Cardiac muscle cell (in vitro differentiated cells and primary cell): ENCODE measurements at regions not wholly inside any gene's neighbourhood (a gene's known extent, or its start where the extent isn't known, plus 50 kb on each side); places are given as distances from the start of the nearest gene placed in this dataset.
A peak's percentile ranks its signal among the peaks of the same experiment; 100 is the strongest.

Source experiments
- DNase-seq, 2 donors: peaks; one replicate each; pipeline versions ENCODE4 v3.0.0 to v3.0.0-alpha.2; 2010 to 2017; ENCODE audit warnings: low read depth in 1 of 2, low spot score in 1 of 2
- H3K27ac ChIP-seq: fragments of 200-600 bp; sonication (generic); 2 replicates; pipeline ENCODE4 v1.5.1; 2016
- H3K27me3 ChIP-seq: fragments of 200-600 bp; sonication (generic); 2 replicates; pipeline ENCODE4 v1.6.0; 2016; ENCODE audit warnings: control low read depth
- H3K36me3 ChIP-seq: fragments of 200-600 bp; sonication (generic); 2 replicates; pipeline ENCODE4 v1.5.1; 2016; ENCODE audit warnings: control low read depth
- H3K4me1 ChIP-seq: fragments of 200-600 bp; sonication (generic); 2 replicates; pipeline ENCODE4 v1.8.1; 2017; ENCODE audit warnings: low read depth, mild to moderate bottlenecking, mixed run types
- H3K4me3 ChIP-seq: fragments of 200-600 bp; sonication (generic); 2 replicates; pipeline ENCODE4 v1.5.1; 2016; ENCODE audit warnings: mild to moderate bottlenecking
- H3K9me3 ChIP-seq: fragments of 200-600 bp; sonication (generic); 2 replicates; pipeline ENCODE4 v1.5.1; 2017; ENCODE audit warnings: low read depth, mild to moderate bottlenecking, control low read depth
- CTCF ChIP-seq: IDR thresholded peaks from 2 replicates; pipeline ENCODE4 v1.5.1; 2012; ENCODE audit warnings: low read depth, mild to moderate bottlenecking, low read length

GRCh38 chr5:158492841-158493242, 606.9 kb downstream of the EBF1 start:
- Histone ChIP-seq H3K4me3 (no peak overlapping the region), H3K36me3 (no peaks in the 10 kb centered on the region), H3K4me1 (no peaks in the 10 kb centered on the region), H3K27me3 (no peaks in the 10 kb centered on the region), H3K27ac (no peak overlapping the region), H3K9me3 (no peaks in the 10 kb centered on the region)
- no peak for TF ChIP-seq CTCF
- DNase-seq, result peak in 1 of 2 donors; percentile 11

DNA sequence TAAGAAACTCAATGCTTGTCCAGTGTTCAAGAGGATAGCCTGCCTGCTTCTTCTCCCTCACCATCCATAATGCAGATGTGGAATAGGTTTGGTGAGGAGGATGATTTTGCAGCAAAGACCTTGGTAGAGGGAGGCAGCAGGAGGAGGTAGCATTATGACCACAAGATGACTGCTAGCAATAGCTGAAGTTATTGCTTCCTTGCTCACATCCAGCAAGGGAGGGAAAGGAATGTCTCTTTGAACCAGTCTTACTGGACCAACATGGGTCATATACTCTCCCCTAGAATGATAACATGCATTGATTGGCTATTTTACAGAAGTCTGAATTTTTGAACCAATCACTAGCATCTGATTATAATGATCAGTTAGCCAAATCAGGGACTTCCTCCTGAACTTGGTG, 607.6 kb downstream of the EBF1 start:
- no peak for DNase-seq
- no peaks in the 10 kb centered on the region for H3K9me3 ChIP-seq
- TF ChIP-seq CTCF, result no peak
- H3K27ac ChIP-seq, result no peak overlapping the region
- H3K36me3 ChIP-seq, result no peaks in the 10 kb centered on the region
- no peaks in the 10 kb centered on the region for H3K27me3 ChIP-seq
- no peaks in the 10 kb centered on the region for H3K4me1 ChIP-seq
- H3K4me3 ChIP-seq, result no peak overlapping the region

DNA sequence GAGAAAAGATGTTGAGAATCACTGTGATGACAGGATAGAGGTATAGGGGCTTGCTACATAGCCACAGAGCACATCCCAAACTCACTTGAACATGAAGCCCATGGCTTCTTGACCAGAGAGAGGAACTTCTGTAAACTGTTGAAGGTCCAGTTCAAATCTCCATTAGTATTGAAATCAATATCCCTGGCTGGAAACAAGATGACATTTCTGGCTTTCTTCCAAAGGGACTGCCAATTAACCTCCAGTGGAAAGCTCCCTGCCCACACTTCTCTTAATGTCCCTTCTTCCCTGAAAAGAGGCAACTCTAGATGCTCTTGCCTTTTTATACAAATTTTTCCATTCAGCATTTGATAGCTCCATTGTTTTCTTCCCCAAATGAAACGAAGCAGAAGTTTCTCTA, 612.1 kb downstream of the EBF1 start:
- TF ChIP-seq CTCF, result no peak
- Histone ChIP-seq H3K4me1 (no peaks in the 10 kb centered on the region), H3K27me3 (no peaks in the 10 kb centered on the region), H3K27ac (no peak overlapping the region), H3K4me3 (no peak overlapping the region), H3K9me3 (no peaks in the 10 kb centered on the region), H3K36me3 (no peaks in the 10 kb centered on the region)
- no peak for DNase-seq

DNA sequence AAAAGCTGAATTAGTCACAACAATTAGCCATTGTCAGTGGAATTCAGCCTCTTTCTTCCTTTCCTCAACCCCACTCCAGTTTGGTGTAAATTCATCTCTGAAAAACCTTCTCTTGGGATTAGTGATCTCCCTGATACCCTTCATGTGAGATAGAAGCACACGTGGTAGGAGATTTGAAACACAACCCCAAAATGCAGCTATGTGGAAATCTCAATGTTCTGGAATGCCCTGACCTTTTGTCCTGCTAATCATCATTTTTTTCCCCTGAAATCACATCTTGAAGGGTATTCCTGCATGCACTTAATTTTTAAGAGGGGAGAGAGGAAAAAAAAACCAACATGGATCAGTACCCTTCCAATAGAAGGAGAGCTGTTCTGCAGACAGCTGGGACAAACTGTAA, 612.6 kb downstream of the EBF1 start:
- H3K27ac ChIP-seq, result no peak overlapping the region
- H3K4me1 ChIP-seq, result no peaks in the 10 kb centered on the region
- H3K36me3 ChIP-seq, result no peaks in the 10 kb centered on the region
- DNase-seq, result no peak
- no peak for TF ChIP-seq CTCF
- no peak overlapping the region for H3K4me3 ChIP-seq
- H3K27me3 ChIP-seq, result no peaks in the 10 kb centered on the region
- no peaks in the 10 kb centered on the region for H3K9me3 ChIP-seq

DNA sequence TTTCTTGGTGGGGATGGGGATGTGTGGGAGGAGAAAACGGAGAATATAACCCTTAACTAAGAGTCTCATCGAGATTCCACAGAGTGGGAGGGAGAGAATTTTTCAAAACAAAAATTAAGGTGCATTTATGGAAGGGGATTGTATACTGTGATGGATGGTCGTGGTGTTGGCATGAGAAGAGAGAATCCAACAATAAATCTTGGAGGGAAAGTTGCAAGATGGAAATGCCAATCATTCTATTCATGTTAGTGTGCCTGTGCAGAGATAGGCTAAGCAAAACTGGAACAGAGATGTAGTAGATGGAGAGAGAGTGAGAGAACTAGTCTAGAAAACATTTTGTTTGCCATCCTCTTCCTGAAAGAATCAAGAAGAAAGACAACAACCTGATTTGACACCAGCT, 613.1 kb downstream of the EBF1 start:
- no peak overlapping the region for H3K4me3 ChIP-seq
- no peaks in the 10 kb centered on the region for H3K9me3 ChIP-seq
- no peaks in the 10 kb centered on the region for H3K27me3 ChIP-seq
- DNase-seq, result no peak
- H3K36me3 ChIP-seq, result no peaks in the 10 kb centered on the region
- H3K27ac ChIP-seq, result no peak overlapping the region
- TF ChIP-seq CTCF, result no peak
- no peaks in the 10 kb centered on the region for H3K4me1 ChIP-seq

- Histone ChIP-seq H3K27ac (no peak overlapping the region), H3K36me3 (no peaks in the 10 kb centered on the region), H3K4me1 (no peaks in the 10 kb centered on the region), H3K27me3 (no peaks in the 10 kb centered on the region), H3K4me3 (no peak overlapping the region), H3K9me3 (no peaks in the 10 kb centered on the region)
- TF ChIP-seq CTCF, result no peak
- peak in 1 of 2 donors; percentile 20 for DNase-seq
These were observed 614.1 kb downstream of the EBF1 start for GRCh38 chr5:158485604-158486081.
